ENCODE measurements at regions not wholly inside any gene's neighbourhood (a gene's known extent, or its start where the extent isn't known, plus 50 kb on each side); places are given as distances from the start of the nearest gene placed in this dataset.

DNA sequence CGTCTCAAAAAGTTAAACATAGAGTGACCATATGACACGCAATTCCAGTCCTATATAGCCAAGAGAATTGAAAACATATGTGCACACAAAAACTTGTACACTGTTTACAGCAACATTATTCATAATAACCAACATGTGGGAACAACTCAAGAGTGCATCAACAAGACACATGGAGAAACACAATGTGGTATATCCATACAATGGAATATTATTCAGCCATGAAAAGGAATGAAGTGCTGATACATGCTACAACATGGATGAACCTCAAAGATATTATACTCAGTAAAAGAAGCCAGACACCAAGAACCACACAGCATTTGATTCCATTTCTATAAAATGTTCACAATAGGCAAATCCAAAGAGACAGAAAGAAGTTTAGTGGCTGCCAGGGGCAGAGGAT lies 317.0 kb downstream of the NSG2 start:
- no peak for DNase-seq (ENCODE audit: low read depth)
- TF ChIP-seq CTCF (IDR thresholded peaks at IDR 0.05; ENCODE audit: low read depth, low read length, missing control alignments) = no peak
- no peak overlapping the region for H3K4me3 ChIP-seq (ENCODE audit: low read depth, low read length)

- no peak for TF ChIP-seq CTCF (IDR thresholded peaks at IDR 0.05; ENCODE audit: low read depth, low read length, missing control alignments)
- H3K4me3 ChIP-seq (ENCODE audit: low read depth, low read length) = no peak overlapping the region
- no peak for DNase-seq (ENCODE audit: low read depth)
Measured at GRCh38 chr5:174363934-174364333, 318.4 kb downstream of the NSG2 start.

- no peak for DNase-seq (ENCODE audit: low read depth)
- no peak overlapping the region for H3K4me3 ChIP-seq (ENCODE audit: low read depth, low read length)
- no peak for TF ChIP-seq CTCF (IDR thresholded peaks at IDR 0.05; ENCODE audit: low read depth, low read length, missing control alignments)
Measured at GRCh38 chr5:174364676-174365075, 319.2 kb downstream of the NSG2 start.

DNA sequence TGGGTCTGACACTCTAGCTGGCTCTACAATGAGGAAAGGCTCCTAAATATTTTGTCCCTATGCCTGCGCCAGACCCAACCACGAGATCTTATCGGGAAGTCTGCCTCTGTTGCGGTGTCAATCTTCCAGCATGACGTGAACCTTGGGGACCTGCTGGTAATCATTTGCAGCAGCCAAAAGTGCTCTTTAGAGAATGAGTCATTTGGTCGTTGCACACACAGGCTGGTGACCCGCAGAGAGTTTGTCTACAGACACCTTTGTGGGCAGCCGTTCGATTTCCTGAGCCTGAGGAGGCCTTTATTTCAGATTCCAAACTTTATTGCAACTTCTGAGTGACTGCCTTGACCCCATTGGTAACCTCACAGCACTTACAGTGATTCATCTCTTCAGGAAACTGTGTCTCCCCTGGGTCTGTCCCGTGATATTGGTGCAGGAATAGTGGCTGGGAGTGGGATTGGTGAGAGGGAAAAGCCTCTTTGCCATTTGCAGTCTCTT lies 326.1 kb downstream of the NSG2 start:
- no peak for DNase-seq (ENCODE audit: low read depth)
- no peak for TF ChIP-seq CTCF (IDR thresholded peaks at IDR 0.05; ENCODE audit: low read depth, low read length, missing control alignments)
- H3K4me3 ChIP-seq (ENCODE audit: low read depth, low read length) = no peak overlapping the region

DNA sequence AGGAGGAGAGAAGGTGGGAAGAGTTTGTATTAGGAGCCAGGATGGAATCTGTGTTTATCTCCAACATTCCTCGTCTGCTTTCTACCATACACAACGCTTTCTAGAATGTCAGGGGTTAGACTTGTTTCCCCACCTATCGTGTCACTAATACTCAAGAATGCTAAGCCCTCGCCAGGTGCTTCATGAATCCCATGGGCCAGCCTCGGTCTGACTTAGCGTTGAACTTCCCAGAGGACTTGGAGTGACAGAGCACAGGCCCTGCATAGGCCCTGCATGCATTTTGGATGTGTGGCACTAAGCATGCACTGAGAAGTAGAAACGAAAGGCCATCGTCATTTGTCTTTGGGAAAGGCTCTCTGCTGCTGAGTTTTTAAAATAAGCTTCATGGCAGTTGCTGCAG lies 328.7 kb downstream of the NSG2 start:
- DNase-seq (ENCODE audit: low read depth) = no peak
- no peak overlapping the region for H3K4me3 ChIP-seq (ENCODE audit: low read depth, low read length)
- no peak for TF ChIP-seq CTCF (IDR thresholded peaks at IDR 0.05; ENCODE audit: low read depth, low read length, missing control alignments)

- no peak overlapping the region for H3K4me3 ChIP-seq (ENCODE audit: low read depth, low read length)
- DNase-seq (ENCODE audit: low read depth) = no peak
- no peak for TF ChIP-seq CTCF (IDR thresholded peaks at IDR 0.05; ENCODE audit: low read depth, low read length, missing control alignments)
Measured at GRCh38 chr5:174376056-174376455, 330.6 kb downstream of the NSG2 start.

GRCh38 chr5:174376726-174377373 lies 331.3 kb downstream of the NSG2 start:
- no peak for DNase-seq (ENCODE audit: low read depth)
- no peak for TF ChIP-seq CTCF (IDR thresholded peaks at IDR 0.05; ENCODE audit: low read depth, low read length, missing control alignments)
- H3K4me3 ChIP-seq (ENCODE audit: low read depth, low read length) = no peak overlapping the region

All from GM12864 (cell line).